ENCODE measurements at regions not wholly inside any gene's neighbourhood (a gene's known extent, or its start where the extent isn't known, plus 50 kb on each side); places are given as distances from the start of the nearest gene placed in this dataset.

- Histone ChIP-seq H3K9me3 (no peaks in the 10 kb centered on the region), H3K27ac (no peak overlapping the region), H3K4me3 (no peak overlapping the region), H3K36me3 (no peaks in the 10 kb centered on the region), H3K27me3 (no peaks in the 10 kb centered on the region), H3K4me1 (no peaks in the 10 kb centered on the region)
- ATAC-seq (peak in 3 of 4 donors; percentile 45 to 54 (median 52)), FAIRE-seq (no peak), DNase-seq (peak in 3 of 6 donors; percentile 7 to 25 (median 14))
- 0% methylated on average over 1 of the region's 1 CpG for WGBS, 2 donors
- intact Hi-C loops (cut with DNase I) = loop anchor here in 1 of 3 donors (10.0 kb wide), 1 partner anchor 400 kb away; no protein-coding TSS in a partner anchor
- TF ChIP-seq CTCF (IDR thresholded peaks at IDR 0.05) = peak in 2 of 4 donors; percentile 34 to 40
Measured at GRCh38 chr13:87274209-87274819, 396.9 kb upstream of the SLITRK5 start.

GRCh38 chr13:87280139-87280538 is 391.0 kb upstream of the SLITRK5 start:
- Histone ChIP-seq H3K36me3 (no peaks in the 10 kb centered on the region), H3K4me1 (no peaks in the 10 kb centered on the region), H3K27me3 (no peaks in the 10 kb centered on the region), H3K9me3 (no peaks in the 10 kb centered on the region), H3K27ac (no peak overlapping the region), H3K4me3 (no peak overlapping the region)
- 33 to 43% methylated on average over 4 of the region's 4 CpGs for WGBS, 2 donors
- no peak for FAIRE-seq
- DNase-seq = no peak
- intact Hi-C loops (cut with DNase I) = no loop called here
- ATAC-seq = no peak
- no peak for TF ChIP-seq CTCF (IDR thresholded peaks at IDR 0.05)

GRCh38 chr13:87287721-87288120 is 383.4 kb upstream of the SLITRK5 start:
- intact Hi-C loops (cut with DNase I) = no loop called here
- Histone ChIP-seq H3K4me1 (no peaks in the 10 kb centered on the region), H3K36me3 (no peaks in the 10 kb centered on the region), H3K9me3 (no peaks in the 10 kb centered on the region), H3K4me3 (no peak overlapping the region), H3K27me3 (no peaks in the 10 kb centered on the region), H3K27ac (no peak overlapping the region)
- DNase-seq (no peak), FAIRE-seq (no peak), ATAC-seq (no peak)
- WGBS, 2 donors = 58 to 70% methylated on average over 3 of the region's 3 CpGs
- no peak for TF ChIP-seq CTCF (IDR thresholded peaks at IDR 0.05)

- ATAC-seq = no peak
- DNase-seq = no peak
- H3K27me3 ChIP-seq = no peaks in the 10 kb centered on the region
- H3K27ac ChIP-seq = no peak overlapping the region
- no peaks in the 10 kb centered on the region for H3K9me3 ChIP-seq
- H3K4me3 ChIP-seq = no peak overlapping the region
- intact Hi-C loops (cut with DNase I) = no loop called here
- no peaks in the 10 kb centered on the region for H3K36me3 ChIP-seq
- no peak for TF ChIP-seq CTCF (IDR thresholded peaks at IDR 0.05)
- H3K4me1 ChIP-seq = no peaks in the 10 kb centered on the region
- FAIRE-seq = no peak
Measured at GRCh38 chr13:87295636-87296035, 375.5 kb upstream of the SLITRK5 start.

GRCh38 chr13:87302034-87302433 is 369.1 kb upstream of the SLITRK5 start:
- intact Hi-C loops (cut with DNase I) = no loop called here
- FAIRE-seq = no peak
- TF ChIP-seq CTCF (IDR thresholded peaks at IDR 0.05) = no peak
- no peak overlapping the region for H3K4me3 ChIP-seq
- no peak overlapping the region for H3K27ac ChIP-seq
- no peak for DNase-seq
- ATAC-seq = no peak
- no peaks in the 10 kb centered on the region for H3K27me3 ChIP-seq
- no peaks in the 10 kb centered on the region for H3K9me3 ChIP-seq
- H3K36me3 ChIP-seq = no peaks in the 10 kb centered on the region
- WGBS, 2 donors = 55 to 59% methylated on average over 3 of the region's 3 CpGs
- H3K4me1 ChIP-seq = no peaks in the 10 kb centered on the region
